HepG2 (cell line): ENCODE measurements at regions not wholly inside any gene's neighbourhood (a gene's known extent, or its start where the extent isn't known, plus 50 kb on each side); places are given as distances from the start of the nearest gene placed in this dataset.

Experiments
- ATAC-seq: fragments of 200-7000 bp; cut with Tn5 transposase; 3 replicates; pipeline ENCODE4 v1.9.1; 2020; ENCODE audit warnings: mild to moderate bottlenecking, moderate library complexity
- BruUV-seq: library from RNA; stranded (reverse); fragments of 400-500 nt; replicated peaks from 2 replicates; lab custom pipeline; 2021; lab: Mats Ljungman, UMichigan
- CTCF ChIA-PET: fragments of 300-600 bp; formaldehyde crosslinking; extraction: SDS; loops from one replicate; lab custom pipeline; 2021; ENCODE audit warnings: low total read pairs, inconsistent platforms, low intra/inter-chr PET ratio; lab: Yijun Ruan, JAX
- POLR2A ChIA-PET: fragments of 350-600 bp; sonication (Branson Sonifier 250); formaldehyde crosslinking; loops from one replicate; lab custom pipeline; 2020; ENCODE audit warnings: antibody characterized with exemption, inconsistent platforms; lab: Yijun Ruan, JAX
- DNase-seq: peaks from one replicate; pipeline ENCODE4 v3.0.0-alpha.2; 2015; ENCODE audit warnings: low spot score
- FAIRE-seq: peaks from 3 replicates; lab custom pipeline; 2011; peaks lifted over from hg19 to GRCh38; lab: Jason Lieb, UNC
- H2AFZ ChIP-seq: one replicate; pipeline ENCODE4 v1.6.1; 2011; ENCODE audit warnings: low read length, inconsistent platforms
- H3K27ac ChIP-seq: fragments of 300-600 bp; 3 replicates; pipeline ENCODE4 v1.8.0; 2011; ENCODE audit warnings: mixed run types, mild to moderate bottlenecking, mixed read lengths, low read length, inconsistent platforms; ENCODE audit not compliant: insufficient read depth; ENCODE audit errors: extremely low read length
- H3K27me3 ChIP-seq, 2 experiments: fragments of 200-600 bp in 1 of 2; 2 replicates in 1 of 2; 3 replicates in 1 of 2; pipeline versions ENCODE4 v1.6.0 to v1.8.0; 2011; ENCODE audit warnings: low read length in 2 of 2, mild to moderate bottlenecking in 2 of 2, moderate library complexity in 2 of 2, inconsistent platforms in 1 of 2; ENCODE audit not compliant: insufficient read depth in 2 of 2, control insufficient read depth in 1 of 2
- H3K36me3 ChIP-seq, 2 experiments: fragments of 200-600 bp in 1 of 2; replicated peaks in 1 of 2; 2 replicates in 1 of 2; 3 replicates in 1 of 2; pipeline versions ENCODE4 v1.5.1 to v1.8.0; 2011; ENCODE audit warnings: low read length in 2 of 2, inconsistent platforms in 1 of 2; ENCODE audit not compliant: insufficient read depth in 2 of 2, control insufficient read depth in 1 of 2
- H3K4me1 ChIP-seq: 2 replicates; pipeline ENCODE4 v1.5.1; 2012; ENCODE audit warnings: low read length, inconsistent platforms; ENCODE audit not compliant: insufficient read depth
- H3K4me2 ChIP-seq: 2 replicates; pipeline ENCODE4 v1.6.0; 2011; ENCODE audit warnings: low read depth, low read length, inconsistent platforms
- H3K4me3 ChIP-seq, 3 experiments: fragments of 200-600 bp in 1 of 3; sonication (generic), shearing (Covaris generic) in 1 of 3; replicated peaks in 1 of 3; 2 replicates each; pipeline ENCODE4 v1.5.1; 2011 to 2016; ENCODE audit warnings: low read length in 3 of 3, inconsistent platforms in 2 of 3, low read depth in 2 of 3, mild to moderate bottlenecking in 2 of 3, control low read depth in 1 of 3, mixed read lengths in 1 of 3; ENCODE audit not compliant: insufficient read depth in 1 of 3
- H3K79me2 ChIP-seq: one replicate; pipeline ENCODE4 v1.6.1; 2011; ENCODE audit warnings: low read length, inconsistent platforms; ENCODE audit not compliant: insufficient read depth
- H3K9ac ChIP-seq: 2 replicates; pipeline ENCODE4 v1.6.0; 2011; ENCODE audit warnings: mild to moderate bottlenecking, low read depth, low read length, inconsistent platforms; ENCODE audit not compliant: insufficient read depth
- H3K9me3 ChIP-seq: 2 replicates; pipeline ENCODE4 v1.5.1; 2012; ENCODE audit warnings: mild to moderate bottlenecking, low read length
- H4K20me1 ChIP-seq: 2 replicates; pipeline ENCODE4 v1.6.0; 2011; ENCODE audit warnings: inconsistent platforms, mild to moderate bottlenecking, low read length, moderate library complexity; ENCODE audit not compliant: insufficient read depth
- HNRNPK ChIP-seq: fragments of 200-400 bp; formaldehyde crosslinking; IDR thresholded peaks from 2 replicates; pipeline ENCODE4 v1.6.1; 2018; ENCODE audit warnings: low read length, low read depth, moderate library complexity, mild to moderate bottlenecking; ENCODE audit not compliant: poor library complexity, severe bottlenecking
- PATZ1 ChIP-seq: sonication (generic); formaldehyde crosslinking; IDR thresholded peaks from 2 replicates; pipeline ENCODE4 v1.4.0; 2020; ENCODE audit warnings: missing genetic modification reagents
- PLSCR1 ChIP-seq: sonication (generic); formaldehyde crosslinking; IDR thresholded peaks from 2 replicates; pipeline ENCODE4 v1.5.0; 2020; ENCODE audit warnings: missing genetic modification reagents, mild to moderate bottlenecking, borderline replicate concordance
- POLR2AphosphoS5 ChIP-seq: IDR thresholded peaks from 2 replicates; pipeline ENCODE4 v1.6.1; 2012; ENCODE audit warnings: low read depth, low read length
- YY1 ChIP-seq: IDR thresholded peaks from 2 replicates; pipeline ENCODE4 v1.6.1; 2011; ENCODE audit warnings: low read length, low read depth, moderate library complexity, mild to moderate bottlenecking; ENCODE audit not compliant: insufficient read depth, insufficient replicate concordance
- ZNF276 ChIP-seq: sonication (generic); formaldehyde crosslinking; IDR thresholded peaks from 2 replicates; pipeline ENCODE4 v1.4.0; 2020; ENCODE audit warnings: mild to moderate bottlenecking, low read depth, missing genetic modification reagents
- ZNF766 ChIP-seq: sonication (generic); formaldehyde crosslinking; IDR thresholded peaks from 2 replicates; pipeline ENCODE4 v1.5.0; 2020; ENCODE audit warnings: missing genetic modification reagents, borderline replicate concordance
- WGBS: methylation state at CpG from one replicate; pipeline ENCODE4 v1.1.6; 2017; ENCODE audit warnings: low lambda C conversion rate; 5-methylcytosine and 5-hydroxymethylcytosine counted together
- in situ Hi-C: cut with HindIII; loops from 2 replicates; pipeline ENCODE4 v1.10.0; 2017; ENCODE audit warnings: low pct_unique_long_range_greater_than_20kb; ENCODE audit not compliant: extremely low pct_ligation_motif_present
- intact Hi-C: fragments of 100-400 bp; cut with micrococcal nuclease; formaldehyde crosslinking; loops from one replicate; pipeline ENCODE4 v1.10.0; 2022; ENCODE audit not compliant: unreplicated experiment

- no peak for FAIRE-seq
- no peaks in the 10 kb centered on the region for H3K4me1 ChIP-seq
- no peak overlapping the region for H2AFZ ChIP-seq
- no TSS peak for BruUV-seq
- in situ Hi-C loops = no loop called here
- DNase-seq = no peak
- no peak overlapping the region for H3K27ac ChIP-seq
- no peaks in the 10 kb centered on the region for H3K27me3 ChIP-seq
- intact Hi-C loops = no loop called here
- no peak for ATAC-seq
- no peak overlapping the region for H3K9ac ChIP-seq
- WGBS = 4% methylated on average over 8 of the region's 8 CpGs
- no peaks in the 10 kb centered on the region for H4K20me1 ChIP-seq
- ChIA-PET CTCF (no interaction called here), POLR2A (no interaction called here)
- no peaks in the 10 kb centered on the region for H3K79me2 ChIP-seq
- no peak for TF ChIP-seq POLR2AphosphoS5
- no peak for TF ChIP-seq PLSCR1 (CRISPR knock-in tag)
- no peak for TF ChIP-seq YY1
- TF ChIP-seq PATZ1 = no peak
- TF ChIP-seq HNRNPK = no peak
- no peak for TF ChIP-seq ZNF276 (CRISPR knock-in tag)
- TF ChIP-seq ZNF766 = no peak
- H3K36me3 ChIP-seq = no peaks in the 10 kb centered on the region
- no peak overlapping the region for H3K4me2 ChIP-seq
- H3K9me3 ChIP-seq = peaks cover 2% of the 10 kb centered on the region
- H3K4me3 ChIP-seq = no peak overlapping the region
These were observed 385.3 kb upstream of the ADARB2 start for GRCh38 chr10:2122431-2123124.
